NCI-H524 (cell line): ENCODE measurements at regions not wholly inside any gene's neighbourhood (a gene's known extent, or its start where the extent isn't known, plus 50 kb on each side); places are given as distances from the start of the nearest gene placed in this dataset.

Experiments used
- DNase-seq, 2 experiments: peaks; one replicate each; lab custom pipeline; 2025; lab: John Stamatoyannopoulos, UW

DNA sequence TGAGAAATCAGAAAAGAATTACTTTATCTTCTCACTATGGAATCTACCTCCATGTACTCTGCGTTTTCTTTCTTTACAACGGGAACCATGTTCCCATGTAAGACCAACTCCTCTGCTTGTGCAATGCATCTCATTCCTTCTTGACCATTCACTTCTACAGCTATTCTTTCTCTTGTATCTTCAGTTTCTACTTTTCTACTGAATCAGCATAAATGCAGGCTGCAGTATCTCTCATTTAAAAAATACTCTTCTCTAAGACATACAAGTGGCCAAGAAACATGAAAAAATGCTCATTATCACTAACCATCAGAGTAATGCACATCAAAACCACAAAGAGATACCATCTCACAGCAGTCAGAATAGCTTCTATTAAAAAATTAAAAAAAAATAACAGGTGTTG lies 74.1 kb upstream of the NANOGP8 start:
- no peak for DNase-seq

GRCh38 chr15:35151782-35152181 lies 66.7 kb upstream of the NANOGP8 start:
- no peak for DNase-seq

DNA sequence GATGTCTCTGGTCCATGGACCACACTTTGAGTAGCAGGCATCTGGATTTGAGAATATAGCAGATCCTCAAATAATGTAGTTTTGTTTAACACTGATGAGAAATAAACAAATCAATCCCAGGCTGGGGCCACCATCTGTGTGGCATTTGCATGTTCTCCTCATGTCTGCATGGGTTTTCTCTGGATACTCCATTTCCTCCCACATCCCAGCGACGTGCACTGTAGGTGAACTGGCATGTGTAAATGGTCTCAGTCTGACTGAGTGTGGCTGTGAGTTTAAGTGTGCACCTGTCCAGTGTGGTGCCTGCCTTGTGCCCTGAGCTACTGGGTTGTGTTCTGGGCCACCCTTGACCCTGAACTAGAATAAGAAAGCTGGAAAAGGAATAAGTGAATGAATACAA lies 66.3 kb upstream of the NANOGP8 start:
- DNase-seq, result no peak

DNA sequence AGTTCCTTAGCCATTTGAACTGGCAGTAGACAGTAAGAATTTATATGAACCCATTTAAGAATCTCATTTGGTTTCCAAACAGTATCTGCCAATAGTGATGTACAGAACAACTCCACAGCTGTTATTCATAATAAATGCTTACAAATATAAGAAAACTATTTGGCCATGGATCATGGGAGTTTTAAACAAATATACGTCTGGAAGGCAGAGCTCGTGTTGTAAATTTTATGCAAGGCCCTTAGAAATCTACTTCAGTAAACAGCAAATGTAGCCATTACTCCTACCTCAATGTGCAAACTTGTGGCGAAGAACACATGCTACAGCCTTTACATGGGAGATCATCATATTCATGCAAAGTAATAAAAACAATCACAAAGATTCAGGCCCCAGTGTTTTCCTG lies 65.3 kb upstream of the NANOGP8 start:
- no peak for DNase-seq

GRCh38 chr15:35145336-35145735 lies 60.2 kb upstream of the NANOGP8 start:
- DNase-seq, result no peak

GRCh38 chr15:35142578-35142977 lies 57.5 kb upstream of the NANOGP8 start:
- no peak for DNase-seq

GRCh38 chr15:35141743-35142471 lies 56.8 kb upstream of the NANOGP8 start:
- no peak for DNase-seq

- no peak for DNase-seq
These were observed 54.7 kb upstream of the NANOGP8 start for GRCh38 chr15:35139822-35140221.

DNA sequence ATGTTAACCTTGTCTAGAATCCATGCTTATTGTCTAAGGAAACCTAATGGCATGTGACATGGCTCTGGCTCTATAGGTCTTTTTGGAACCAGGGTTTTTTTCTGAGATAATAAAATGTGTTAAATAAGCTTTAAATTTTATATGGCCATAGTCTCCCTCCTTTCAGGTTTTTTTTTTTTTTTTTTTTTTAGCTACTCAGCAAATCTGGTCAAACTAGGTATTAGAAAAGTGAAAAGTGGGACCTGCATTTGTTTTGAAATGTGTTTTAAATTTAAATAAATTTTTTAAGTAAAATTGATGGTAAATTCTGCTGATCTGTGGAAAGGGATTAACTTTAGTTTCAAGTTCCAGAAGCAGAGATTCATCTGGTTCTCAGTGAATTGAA lies 52.1 kb upstream of the NANOGP8 start:
- DNase-seq, result no peak

GRCh38 chr15:35136321-35137189 lies 51.5 kb upstream of the NANOGP8 start:
- no peak for DNase-seq
